Kidney (tissue), 13 donors: ENCODE measurements at regions not wholly inside any gene's neighbourhood (a gene's known extent, or its start where the extent isn't known, plus 50 kb on each side); places are given as distances from the start of the nearest gene placed in this dataset.

ENCODE experiments used
- DNase-seq, 5 donors: peaks; one replicate each; pipeline ENCODE4 v3.0.0-alpha.2; 2013 to 2020
- FAIRE-seq: peaks from 2 replicates; lab custom pipeline; 2012; peaks lifted over from hg19 to GRCh38; lab: Jason Lieb, UNC
- H3K27ac ChIP-seq, 2 donors: one replicate each; pipeline ENCODE4 v1.7.0; 2013; ENCODE audit warnings: low read depth in 2 of 2, low read length in 2 of 2, inconsistent platforms in 1 of 2
- H3K27me3 ChIP-seq: one replicate; pipeline ENCODE4 v1.7.1; 2013; ENCODE audit warnings: low read length, inconsistent platforms; ENCODE audit not compliant: control insufficient read depth, insufficient read depth
- H3K36me3 ChIP-seq, 3 donors: one replicate each; pipeline versions ENCODE4 v1.7.0 to v1.7.1; 2013; ENCODE audit warnings: low read length in 3 of 3, control low read depth in 1 of 3, inconsistent platforms in 1 of 3; ENCODE audit not compliant: insufficient read depth in 3 of 3, control insufficient read depth in 2 of 3
- H3K4me1 ChIP-seq, 3 donors: one replicate each; pipeline versions ENCODE4 v1.7.0 to v1.7.1; 2013; ENCODE audit warnings: low read length in 3 of 3, inconsistent platforms in 1 of 3, low read depth in 1 of 3; ENCODE audit not compliant: control insufficient read depth in 2 of 3, insufficient read depth in 2 of 3
- H3K4me3 ChIP-seq, 3 donors: one replicate each; pipeline versions ENCODE4 v1.7.0 to v1.8.1; 2013; ENCODE audit warnings: low read length in 3 of 3, control low read depth in 1 of 3, inconsistent platforms in 1 of 3
- H3K9ac ChIP-seq, 3 donors: one replicate each; pipeline versions ENCODE4 v1.7.0 to v1.7.1; 2013; ENCODE audit warnings: low read length in 3 of 3, control low read depth in 1 of 3, inconsistent platforms in 1 of 3
- H3K9me3 ChIP-seq, 3 donors: one replicate each; pipeline versions ENCODE4 v1.7.0 to v1.7.1; 2013; ENCODE audit warnings: low read length in 3 of 3, control low read depth in 1 of 3, inconsistent platforms in 1 of 3; ENCODE audit not compliant: control insufficient read depth in 2 of 3, insufficient read depth in 1 of 3
- CTCF ChIP-seq: IDR thresholded peaks from 3 replicates; pipeline ENCODE4 v1.5.1; 2012; ENCODE audit warnings: mild to moderate bottlenecking, moderate library complexity, borderline replicate concordance; ENCODE audit not compliant: insufficient read depth; ENCODE audit errors: extremely low read depth
- intact Hi-C: fragments of 100-400 bp; cut with DNase I; formaldehyde crosslinking; loops from one replicate; pipeline ENCODE4 v1.11.1; 2022
- donor health status: control.
- donor health status: control.
- donor health status: control.
- donor health status: control.
- donor health status: control.
- donor health status: DM: yes; HTN: yes; CAD: no.
- donor health status: Normal renal cell carcinoma (clear cell type).

- Histone ChIP-seq H3K27me3 (no peaks in the 10 kb centered on the region), H3K9ac (no peak overlapping the region), H3K36me3 (no peaks in the 10 kb centered on the region), H3K27ac (no peak overlapping the region), H3K4me1 (no peaks in the 10 kb centered on the region), H3K9me3 (no peaks in the 10 kb centered on the region), H3K4me3 (no peak overlapping the region)
- intact Hi-C loops = no loop called here
- DNase-seq (peak in 1 of 5 donors; percentile 48), FAIRE-seq (no peak)
- TF ChIP-seq CTCF = no peak
Observed at GRCh38 chr9:30670805-30671562, 1713.5 kb upstream of the ACO1 start.

GRCh38 chr9:30673132-30673531 lies 1711.3 kb upstream of the ACO1 start:
- Histone ChIP-seq H3K9me3 (no peaks in the 10 kb centered on the region), H3K27me3 (no peaks in the 10 kb centered on the region), H3K27ac (no peak overlapping the region), H3K4me1 (no peaks in the 10 kb centered on the region), H3K4me3 (no peak overlapping the region), H3K9ac (no peak overlapping the region), H3K36me3 (no peaks in the 10 kb centered on the region)
- FAIRE-seq (no peak), DNase-seq (no peak)
- intact Hi-C loops = no loop called here
- no peak for TF ChIP-seq CTCF

GRCh38 chr9:30676651-30677050 lies 1707.8 kb upstream of the ACO1 start:
- Histone ChIP-seq H3K27me3 (no peaks in the 10 kb centered on the region), H3K36me3 (no peaks in the 10 kb centered on the region), H3K9ac (no peak overlapping the region), H3K27ac (no peak overlapping the region), H3K9me3 (no peaks in the 10 kb centered on the region), H3K4me1 (no peaks in the 10 kb centered on the region), H3K4me3 (no peak overlapping the region)
- FAIRE-seq (no peak), DNase-seq (no peak)
- no peak for TF ChIP-seq CTCF
- intact Hi-C loops = no loop called here
